GM19351 (cell line): ENCODE measurements at regions not wholly inside any gene's neighbourhood (a gene's known extent, or its start where the extent isn't known, plus 50 kb on each side); places are given as distances from the start of the nearest gene placed in this dataset.

Experiments used
- ATAC-seq: cut with Tn5 transposase; IDR thresholded peaks from one replicate; pipeline ENCODE4 v1.9.1; 2021; ENCODE audit warnings: mild to moderate bottlenecking, moderate library complexity; ENCODE audit not compliant: unreplicated experiment

DNA sequence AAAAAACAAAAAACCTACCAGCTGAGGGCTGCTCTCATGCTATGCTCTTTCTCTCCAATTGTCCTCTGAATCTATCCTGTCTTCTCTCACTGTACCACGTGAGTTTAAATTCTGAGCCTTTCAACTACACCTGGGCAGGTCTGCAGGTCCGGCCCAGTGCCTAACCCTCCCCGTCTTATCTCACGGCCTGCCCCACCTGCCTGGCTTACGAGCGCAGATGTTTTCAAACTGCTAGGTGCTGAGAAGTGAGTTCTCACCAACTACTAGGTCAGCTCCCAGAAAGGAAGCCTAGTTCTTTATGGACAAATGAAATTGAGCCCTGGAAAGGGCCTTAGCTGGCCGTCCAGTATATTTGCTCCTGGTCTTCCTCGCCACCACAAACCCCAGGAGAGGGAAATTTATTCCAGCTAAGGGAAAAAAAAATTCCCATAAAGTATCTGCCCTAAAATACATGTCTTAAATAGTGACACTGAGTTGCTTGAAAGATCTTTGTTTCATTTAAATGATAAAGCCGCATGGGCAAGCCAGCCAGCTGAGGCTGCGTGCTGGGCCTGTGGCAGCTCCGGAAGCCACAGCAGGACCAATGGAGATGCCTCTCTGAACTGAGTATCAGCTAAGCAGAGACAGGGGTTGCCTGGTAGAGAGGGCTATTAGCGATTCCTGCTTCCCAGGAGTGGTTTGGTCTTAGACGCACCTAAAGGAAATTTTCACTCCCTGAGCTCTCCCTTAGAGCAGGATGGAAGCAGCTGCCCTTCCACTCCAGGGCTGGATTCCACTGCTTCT lies 92.5 kb upstream of the NCK2 start:
- ATAC-seq, result no peak

DNA sequence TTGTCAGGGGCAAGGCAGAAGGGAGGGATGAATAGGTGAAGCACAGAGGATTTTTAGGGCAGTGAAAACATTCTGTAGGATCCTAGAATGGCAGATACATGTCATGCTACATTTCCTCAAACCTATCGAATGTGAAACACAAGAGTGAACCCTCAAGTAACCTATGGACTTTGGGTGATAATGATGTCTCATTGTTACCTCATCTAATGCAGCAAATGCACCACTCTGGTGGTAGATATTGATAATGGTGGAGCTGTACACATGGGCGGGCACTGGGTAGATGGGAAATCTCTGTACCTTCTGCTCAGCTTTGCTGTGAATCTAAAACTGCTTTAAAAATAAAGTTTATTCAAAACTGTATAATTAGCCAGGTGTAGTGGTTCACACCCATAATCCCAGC lies 95.2 kb upstream of the NCK2 start:
- no peak for ATAC-seq

DNA sequence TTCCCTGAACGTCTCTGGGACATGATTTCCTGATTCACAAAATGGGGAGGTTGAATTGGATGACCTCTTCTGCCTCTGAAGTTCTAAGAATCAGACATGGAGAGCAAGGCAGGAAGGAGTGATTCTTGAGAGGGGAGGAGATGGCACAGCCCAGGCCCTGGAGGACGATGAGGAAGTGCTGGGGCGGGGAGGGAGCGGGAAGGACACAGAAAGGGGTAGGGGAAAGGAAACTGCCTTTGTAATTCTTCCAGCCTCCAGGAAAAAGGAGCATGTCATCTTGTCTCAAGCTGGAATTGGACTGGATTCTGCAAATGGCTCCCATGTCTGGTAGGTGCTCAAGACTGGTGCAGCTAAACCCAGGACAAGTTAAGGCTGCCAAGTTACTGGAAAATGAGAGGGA lies 97.0 kb upstream of the NCK2 start:
- ATAC-seq, result no peak

DNA sequence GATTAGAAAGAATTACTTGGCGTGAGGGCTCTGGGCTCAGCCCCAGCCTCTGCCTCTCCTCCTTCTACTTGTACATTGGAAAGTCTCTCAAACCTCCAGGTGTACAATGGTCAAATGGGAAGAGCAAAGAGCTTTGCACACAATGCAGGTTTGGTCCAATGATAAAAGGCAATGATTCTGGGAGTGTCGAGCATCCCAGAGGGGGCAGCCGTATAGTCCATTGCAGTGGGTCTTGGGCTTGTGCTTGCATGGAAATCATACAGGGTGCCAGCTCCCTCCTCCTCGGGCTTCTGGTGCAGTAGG lies 98.0 kb upstream of the NCK2 start:
- ATAC-seq, result no peak

DNA sequence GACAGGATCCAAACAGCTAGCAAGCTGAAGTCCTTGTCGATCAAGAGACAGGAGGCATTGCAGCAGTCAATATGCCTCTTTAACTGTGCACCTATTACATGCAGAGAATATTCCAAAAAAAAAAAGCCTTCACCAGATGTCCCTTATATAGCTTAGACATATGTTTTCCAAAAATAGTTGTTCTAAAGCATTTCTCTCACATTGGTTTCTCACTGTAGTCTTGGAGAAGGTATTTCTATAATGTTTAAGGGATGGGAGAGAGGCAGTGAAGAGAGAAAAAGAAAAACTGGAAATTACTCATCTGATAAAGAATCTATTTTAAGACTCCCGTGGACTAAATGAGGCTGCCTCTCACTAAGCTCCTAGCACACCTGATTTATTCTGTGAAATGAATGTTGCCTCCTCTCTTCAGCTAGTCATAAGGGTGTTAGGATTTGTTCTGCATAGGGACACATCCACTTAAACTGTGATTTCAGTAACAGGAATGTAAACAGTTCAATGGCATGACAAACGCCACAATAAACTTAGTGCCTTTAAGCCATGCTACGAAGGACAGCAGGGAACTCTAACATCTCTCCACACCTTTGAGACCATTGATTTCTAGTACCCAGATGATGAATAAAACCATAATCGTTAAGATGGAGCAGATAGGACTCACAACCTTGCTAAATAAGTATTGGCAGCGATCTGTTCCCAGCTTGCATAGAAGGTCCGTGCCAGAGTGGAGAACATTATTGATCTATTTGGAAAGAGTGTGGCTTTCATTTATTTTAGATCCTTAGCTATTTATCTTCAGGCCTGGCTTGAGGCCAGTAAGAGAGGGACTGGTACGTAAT lies 98.6 kb upstream of the NCK2 start:
- ATAC-seq, result no peak

DNA sequence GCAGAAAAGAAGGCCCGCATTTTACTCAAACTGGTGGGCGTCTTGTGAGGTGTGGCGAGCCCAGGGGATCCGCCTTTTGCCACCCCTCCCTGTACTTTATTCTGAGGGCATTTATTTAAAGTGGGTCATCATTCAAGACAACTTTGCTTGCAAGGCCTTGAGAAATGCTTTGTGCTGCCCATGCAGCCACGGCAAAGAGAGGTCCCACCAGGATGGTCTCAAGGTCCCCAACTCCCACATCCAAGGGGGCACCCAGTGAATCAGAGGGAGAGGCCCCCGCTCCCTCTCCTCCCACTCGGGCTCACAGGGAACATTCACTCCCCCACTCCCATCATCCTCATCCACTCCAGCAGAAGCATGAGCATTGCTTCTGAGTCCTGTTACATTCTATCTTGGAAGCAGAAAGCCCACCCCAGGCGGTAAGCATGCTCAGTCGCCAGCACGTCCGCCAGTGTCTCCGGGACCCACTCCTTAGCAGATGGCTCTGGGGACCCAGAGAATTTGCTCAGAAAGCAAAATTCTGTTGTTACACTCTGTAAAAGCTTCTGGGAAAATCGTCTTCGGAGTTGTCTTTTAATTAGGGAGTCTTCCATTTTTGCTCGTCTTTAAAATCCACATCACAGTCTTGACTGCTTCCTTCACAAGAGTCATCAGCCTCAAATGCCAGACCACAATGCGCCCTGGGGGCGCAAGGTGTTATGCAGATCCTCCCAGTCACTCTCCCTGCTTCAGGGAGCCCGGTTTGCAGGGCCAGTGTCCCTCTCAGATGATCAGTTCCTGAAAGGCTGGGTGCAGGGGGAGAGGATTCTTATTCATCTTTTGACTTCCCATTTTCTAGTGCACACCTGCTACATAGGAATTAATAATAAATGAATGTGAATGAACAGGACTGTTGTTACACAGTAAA lies 99.4 kb upstream of the NCK2 start:
- no peak for ATAC-seq

DNA sequence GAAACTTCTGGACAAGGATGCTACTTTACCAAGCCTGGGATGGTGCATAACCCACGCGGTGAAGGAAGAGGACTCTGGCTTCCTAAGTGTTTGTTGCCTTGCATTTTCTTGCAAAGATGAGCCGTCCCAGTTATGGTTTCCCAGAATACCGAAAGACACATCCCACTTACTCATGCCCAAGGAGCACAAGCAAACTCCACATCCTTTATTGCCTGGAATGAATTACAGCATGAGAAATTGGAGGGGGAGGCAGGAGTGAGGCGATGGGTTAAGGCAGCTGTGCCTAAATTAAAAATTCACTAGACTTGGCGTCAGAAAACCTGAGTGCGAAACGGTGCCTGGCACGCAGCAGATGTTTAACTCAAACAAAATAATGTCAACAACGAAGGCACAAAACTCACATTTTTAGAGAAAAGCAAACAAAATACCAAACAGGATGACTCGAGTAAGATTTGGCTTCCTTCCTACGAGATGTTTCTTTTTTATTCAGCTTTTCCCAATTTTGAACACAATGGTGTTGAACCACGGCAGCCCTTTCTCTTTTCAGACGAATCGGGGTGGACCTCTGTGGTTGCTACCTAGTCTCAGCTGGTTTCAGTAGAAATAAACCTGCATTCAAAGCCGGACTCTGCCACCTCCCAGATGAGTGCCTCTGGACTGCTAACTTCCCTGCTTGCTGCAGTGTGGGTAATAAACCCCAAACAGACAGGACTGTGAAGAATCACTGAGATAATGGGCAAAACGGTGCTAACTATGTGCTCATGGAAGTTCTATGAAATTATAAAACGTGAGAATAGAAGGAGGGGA lies 100.3 kb upstream of the NCK2 start:
- no peak for ATAC-seq

DNA sequence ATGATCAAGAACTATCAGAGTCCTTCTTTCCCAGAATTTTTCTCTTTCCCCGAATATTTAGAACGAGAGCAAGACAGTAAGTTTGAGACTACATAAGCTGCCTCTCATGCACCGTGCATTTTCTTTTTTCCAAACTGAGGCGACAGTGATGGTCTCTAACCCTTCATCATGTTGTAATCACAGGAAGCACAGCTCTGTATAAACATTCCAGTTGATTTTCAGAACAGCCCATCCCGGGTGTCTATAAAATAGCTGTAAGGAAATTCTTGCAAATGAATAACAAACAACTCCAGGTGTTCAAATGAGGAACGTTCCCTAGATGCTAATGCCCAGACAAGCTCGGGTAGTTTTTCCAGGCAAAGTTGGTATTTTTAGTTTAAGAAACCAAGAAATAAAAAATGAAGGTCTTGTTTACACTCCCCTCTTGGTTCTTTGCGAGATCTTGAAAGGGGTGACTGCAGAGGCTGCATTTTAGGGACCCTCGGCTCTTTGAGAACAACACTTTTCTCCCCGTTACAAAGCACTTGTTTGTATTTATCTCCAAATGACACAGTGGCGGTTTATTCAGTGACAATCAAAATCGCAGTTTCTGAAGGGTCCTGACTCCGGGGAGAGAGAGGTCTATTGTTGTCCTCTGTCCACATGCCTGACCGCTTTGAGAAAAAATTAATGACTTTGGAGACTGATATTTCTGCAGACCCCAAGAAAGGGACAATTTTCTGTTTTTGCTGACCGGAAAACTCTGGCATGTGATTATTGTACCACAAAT lies 101.1 kb upstream of the NCK2 start:
- no peak for ATAC-seq

DNA sequence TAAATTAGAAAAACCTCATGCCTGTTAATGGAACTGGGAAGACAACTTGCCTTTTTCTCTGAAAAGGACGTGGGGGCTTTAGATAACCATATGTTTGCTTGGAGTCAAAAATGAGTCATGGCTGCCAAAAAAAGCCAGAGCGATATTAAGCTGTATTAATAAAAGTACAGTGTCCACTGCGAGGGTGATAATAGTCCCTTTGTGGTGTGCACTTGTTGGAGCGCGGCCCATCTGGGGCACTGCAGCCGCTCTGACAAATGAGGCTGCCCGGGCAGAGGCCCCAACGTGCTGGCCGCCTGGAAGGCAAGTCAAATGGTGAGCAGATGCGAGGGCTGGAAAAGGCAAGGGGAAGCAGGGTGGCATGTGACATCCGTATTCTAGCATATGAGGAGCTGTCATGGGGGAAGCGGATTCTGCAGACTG lies 103.3 kb upstream of the NCK2 start:
- ATAC-seq, result no peak

DNA sequence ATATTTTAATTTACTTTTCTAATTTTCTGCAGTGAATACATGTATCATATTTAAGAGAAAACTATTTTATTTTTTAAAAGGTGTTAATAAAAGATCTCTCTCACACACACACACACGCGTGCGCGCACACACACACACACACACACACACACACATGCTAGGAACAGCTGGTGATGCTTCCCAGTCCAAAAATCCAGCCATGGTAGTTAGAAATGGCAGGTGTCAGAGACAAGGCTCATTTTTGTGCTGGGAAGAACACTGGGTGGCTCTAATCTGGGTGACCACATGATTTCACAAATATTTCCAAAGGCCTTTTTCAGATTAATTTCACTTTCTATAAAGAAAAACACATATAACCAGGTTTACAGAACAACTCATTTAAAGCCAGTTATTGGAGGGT lies 104.5 kb upstream of the NCK2 start:
- no peak for ATAC-seq

DNA sequence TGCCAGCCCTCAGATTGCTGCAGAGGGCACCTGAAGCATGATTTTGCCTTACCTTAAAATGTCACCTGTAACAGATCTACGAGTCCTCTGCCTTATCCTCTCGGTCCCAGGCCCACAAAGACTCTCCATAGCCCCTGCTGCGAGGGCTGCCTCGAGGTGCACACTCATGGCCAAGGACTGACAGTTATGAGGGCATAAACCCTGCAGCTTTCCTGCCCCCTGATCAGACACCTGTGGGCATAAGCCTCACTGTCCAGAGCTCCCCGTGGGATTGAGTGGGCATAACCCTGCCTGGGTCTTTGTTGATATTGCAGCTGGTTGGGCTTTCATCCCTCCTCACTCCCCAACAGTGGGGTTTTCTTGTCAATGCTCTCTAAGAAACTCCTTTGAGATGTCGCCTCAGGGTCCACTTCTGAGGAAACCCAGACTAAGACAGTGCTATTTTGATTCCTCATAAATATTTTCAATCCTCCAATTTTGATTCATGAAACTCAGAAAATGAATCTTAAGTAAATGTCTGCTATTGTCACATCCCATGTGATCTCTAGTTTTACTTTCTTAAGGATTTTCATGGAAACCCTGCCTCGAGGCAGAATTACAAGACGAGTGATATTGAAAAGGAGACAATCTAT lies 108.5 kb upstream of the NCK2 start:
- ATAC-seq, result no peak

DNA sequence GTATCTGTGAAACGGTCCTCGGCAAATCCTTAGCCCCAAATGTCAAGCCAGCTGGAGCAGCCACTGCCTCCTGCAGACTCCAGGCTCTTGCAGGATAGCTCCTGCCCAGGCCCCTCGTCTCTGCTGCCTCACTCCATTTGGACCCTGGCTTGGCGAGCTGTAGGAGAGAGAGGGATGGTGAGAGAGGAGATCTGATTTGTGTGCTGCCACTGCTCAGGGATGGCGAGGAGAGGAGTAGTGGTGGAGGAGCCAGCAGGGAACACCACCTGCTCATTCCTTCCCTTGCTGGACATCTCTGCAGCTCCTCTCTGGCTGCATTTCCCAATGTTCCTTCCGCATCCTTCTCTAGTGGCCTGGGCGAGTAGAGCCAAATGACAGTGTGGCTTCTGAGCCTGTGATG lies 109.1 kb upstream of the NCK2 start:
- ATAC-seq, result no peak

DNA sequence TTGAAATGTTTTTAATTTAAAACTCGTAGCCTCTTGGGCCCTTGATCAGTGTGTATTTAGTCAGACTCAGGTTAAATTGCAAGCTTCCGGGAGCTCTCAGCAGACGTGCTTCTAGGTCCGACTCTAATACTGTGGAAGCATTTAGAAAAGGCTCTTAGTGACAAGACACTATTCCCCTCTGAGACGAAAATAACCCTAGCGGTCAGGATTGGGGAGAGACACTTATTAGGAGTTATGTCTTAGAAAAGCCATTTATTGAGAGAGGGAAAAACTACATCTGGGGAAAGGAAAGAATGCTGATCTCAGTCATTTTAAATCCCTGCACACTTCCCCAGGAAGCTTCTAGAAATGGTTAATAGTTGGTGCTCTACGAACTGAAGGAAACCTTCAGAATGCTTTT lies 110.5 kb upstream of the NCK2 start:
- no peak for ATAC-seq

DNA sequence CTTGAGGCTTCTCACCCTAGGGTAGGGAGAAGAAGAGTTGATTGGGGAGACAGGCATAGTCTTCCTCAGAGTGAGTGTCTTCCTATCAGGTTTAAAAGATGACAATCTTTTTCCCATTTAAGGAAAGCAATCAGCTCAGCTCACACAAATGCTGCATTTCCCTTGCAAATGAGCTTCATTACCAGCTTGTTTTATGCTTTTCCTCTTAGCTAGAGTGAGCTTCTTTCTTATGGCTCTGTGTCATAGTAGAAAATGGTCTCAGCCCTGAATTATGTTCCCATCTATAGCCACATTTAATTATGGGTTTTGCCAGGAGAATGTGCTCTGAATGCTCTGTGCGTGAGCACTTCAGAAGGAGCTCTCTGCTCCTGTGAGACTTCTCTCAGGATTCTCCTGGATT lies 112.8 kb upstream of the NCK2 start:
- no peak for ATAC-seq

DNA sequence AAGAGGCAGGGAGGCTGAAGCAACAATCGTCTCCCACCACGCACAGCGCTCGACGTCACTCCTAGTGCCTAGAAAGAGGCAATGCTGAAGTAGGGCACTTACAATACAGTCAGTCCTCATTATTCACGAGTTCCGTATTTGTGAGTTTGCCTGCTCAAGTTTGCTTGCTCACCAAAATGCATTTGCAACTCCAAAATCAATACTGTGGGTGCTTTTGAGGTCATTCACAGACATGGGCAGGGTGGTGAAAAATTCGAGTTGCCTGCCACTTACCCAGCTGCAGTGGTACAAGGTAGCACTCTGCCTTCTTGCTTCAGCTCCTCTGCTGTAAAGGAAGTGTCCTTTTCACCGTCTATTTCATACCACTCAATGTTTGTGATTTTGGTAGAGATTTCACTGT lies 113.7 kb upstream of the NCK2 start:
- no peak for ATAC-seq

DNA sequence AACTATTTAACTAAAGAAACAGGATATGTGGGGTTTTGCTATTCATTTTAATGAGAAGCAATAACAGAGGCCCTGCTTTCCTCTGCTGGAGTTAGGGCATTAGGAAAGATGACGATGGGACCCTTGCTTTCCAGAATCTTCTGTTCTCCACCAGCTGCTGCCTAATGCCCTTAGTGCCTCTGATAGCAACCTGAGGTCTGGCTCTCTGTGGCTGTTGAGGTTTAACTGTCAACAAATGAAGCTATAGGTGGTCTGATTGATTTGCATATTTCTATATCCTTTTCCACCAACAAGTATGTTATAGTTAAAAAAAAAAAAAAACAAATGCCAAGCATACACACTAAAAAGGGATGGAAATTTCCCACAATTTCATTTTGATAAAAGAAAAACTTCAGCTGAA lies 115.1 kb upstream of the NCK2 start:
- no peak for ATAC-seq

DNA sequence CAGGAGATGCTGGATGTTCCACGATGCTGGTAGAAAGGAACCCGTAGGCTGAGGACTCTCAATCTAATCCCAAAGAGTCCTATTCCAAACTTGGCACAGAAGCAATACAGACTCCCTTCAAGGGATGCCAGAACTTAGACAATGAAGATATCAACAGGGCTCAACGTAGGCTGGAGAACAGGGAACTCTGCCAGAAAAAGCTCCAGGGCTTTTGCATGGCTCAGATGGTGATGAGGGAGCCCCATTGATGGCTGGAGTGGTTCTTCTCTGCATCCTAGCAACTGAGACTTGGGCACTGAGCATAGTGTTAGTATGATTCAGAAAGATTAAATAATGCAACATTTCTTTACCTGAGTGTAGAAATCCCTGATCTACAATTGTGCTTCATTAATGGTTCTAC lies 117.2 kb upstream of the NCK2 start:
- ATAC-seq, result no peak

DNA sequence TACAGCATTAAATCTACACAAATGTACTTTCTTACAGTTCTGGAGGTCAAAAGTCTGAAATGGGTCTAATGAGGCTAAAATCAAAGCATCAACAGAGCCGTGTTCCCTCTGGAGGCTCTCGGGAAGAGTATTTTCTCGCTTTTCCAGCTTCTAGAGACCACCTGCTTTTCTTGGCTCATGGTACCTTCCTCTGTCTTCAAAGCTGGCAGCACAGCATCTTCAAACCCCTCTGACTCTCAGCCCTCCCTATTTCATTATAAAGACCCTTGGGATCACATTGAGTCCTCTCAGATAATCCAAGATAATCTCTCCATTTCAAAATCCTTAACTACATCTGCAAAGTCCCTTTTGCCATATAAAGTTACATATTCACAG lies 117.8 kb upstream of the NCK2 start:
- no peak for ATAC-seq

DNA sequence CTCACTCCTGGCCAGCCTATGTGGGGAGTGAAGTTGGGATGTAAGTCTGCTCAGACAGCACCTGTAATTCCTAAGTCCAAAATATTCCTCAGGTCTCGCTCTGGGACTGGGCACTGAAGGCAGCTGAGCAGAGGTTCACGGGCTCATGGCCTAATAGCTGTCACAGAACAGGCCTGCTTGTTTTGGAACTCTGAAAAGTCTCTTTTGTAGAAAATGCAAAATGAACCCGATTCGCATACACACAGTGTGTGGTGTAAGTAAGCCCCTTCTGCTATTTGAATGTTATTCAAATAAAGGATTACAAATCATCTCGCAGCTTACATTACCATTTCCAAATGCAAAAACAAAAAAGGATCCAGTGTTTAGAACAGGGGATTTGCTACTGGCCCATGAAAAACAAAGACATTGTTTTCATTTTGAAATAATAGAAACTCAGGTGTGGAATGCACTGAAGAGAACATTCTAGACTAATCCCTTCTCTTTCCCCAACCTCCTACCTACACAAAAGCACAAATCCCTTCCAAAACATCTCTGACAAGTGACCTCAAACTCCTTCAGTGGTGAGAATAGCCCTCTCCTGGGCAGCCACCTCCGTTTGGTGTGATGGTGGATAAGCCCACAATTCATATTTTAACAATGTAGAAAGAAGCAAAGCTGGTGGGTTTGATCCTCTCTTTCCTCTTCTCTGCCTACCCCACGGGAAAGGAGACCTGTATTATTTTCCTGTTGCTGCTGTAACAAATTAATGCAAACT lies 118.3 kb upstream of the NCK2 start:
- no peak for ATAC-seq
